CD14-positive monocyte (primary cell): ENCODE measurements at regions not wholly inside any gene's neighbourhood (a gene's known extent, or its start where the extent isn't known, plus 50 kb on each side); places are given as distances from the start of the nearest gene placed in this dataset.

Experiments used
- DNase-seq, 3 donors: peaks; one replicate each; pipeline ENCODE4 v3.0.0-alpha.2; 2011 to 2022
- H2AFZ ChIP-seq: 2 replicates; pipeline ENCODE4 v1.6.0; 2012; ENCODE audit warnings: mild to moderate bottlenecking, low read depth, low read length, inconsistent platforms; ENCODE audit not compliant: insufficient read depth, poor library complexity, severe bottlenecking
- H3K27ac ChIP-seq, 2 donors: 1 replicate in 1 of 2; 2 replicates in 1 of 2; pipeline ENCODE4 v1.5.1; 2012 to 2013; ENCODE audit warnings: low read length in 2 of 2, control low read depth in 1 of 2, inconsistent platforms in 1 of 2, low read depth in 1 of 2, mild to moderate bottlenecking in 1 of 2
- H3K27me3 ChIP-seq, 2 donors: one replicate each; pipeline versions ENCODE4 v1.6.0 to v1.6.1; 2011 to 2013; ENCODE audit warnings: low read length in 2 of 2; ENCODE audit not compliant: control insufficient read depth in 2 of 2, insufficient read depth in 2 of 2
- H3K36me3 ChIP-seq, 2 donors: replicated peaks in 1 of 2; 1 replicate in 1 of 2; 2 replicates in 1 of 2; pipeline versions ENCODE4 v1.5.1 to v1.6.1; 2012 to 2013; ENCODE audit warnings: low read length in 2 of 2, control low read depth in 1 of 2, inconsistent platforms in 1 of 2, mild to moderate bottlenecking in 1 of 2; ENCODE audit not compliant: insufficient read depth in 2 of 2, control insufficient read depth in 1 of 2
- H3K4me1 ChIP-seq, 2 donors: 1 replicate in 1 of 2; 2 replicates in 1 of 2; pipeline versions ENCODE4 v1.5.1 to v1.6.1; 2012 to 2013; ENCODE audit warnings: low read length in 2 of 2, control low read depth in 1 of 2, inconsistent platforms in 1 of 2, mild to moderate bottlenecking in 1 of 2, moderate library complexity in 1 of 2; ENCODE audit not compliant: insufficient read depth in 2 of 2, control insufficient read depth in 1 of 2
- H3K4me2 ChIP-seq: replicated peaks from 2 replicates; pipeline ENCODE3; 2012; ENCODE audit warnings: low read length, moderate library complexity, mild to moderate bottlenecking; ENCODE audit not compliant: poor library complexity, severe bottlenecking; ENCODE audit errors: extremely low read depth
- H3K4me3 ChIP-seq, 3 experiments: fragments of 200-600 bp in 1 of 3; sonication (generic) in 1 of 3; replicated peaks in 1 of 3; 1 replicate in 2 of 3; 2 replicates in 1 of 3; pipeline ENCODE4 v1.5.1; 2011 to 2013; ENCODE audit warnings: low read length in 3 of 3, mild to moderate bottlenecking in 3 of 3, control low read depth in 2 of 3, low read depth in 2 of 3, inconsistent platforms in 1 of 3, moderate library complexity in 1 of 3
- H3K79me2 ChIP-seq: 2 replicates; pipeline ENCODE4 v1.6.0; 2012; ENCODE audit warnings: mild to moderate bottlenecking, control low read depth, inconsistent platforms, low read length, moderate library complexity; ENCODE audit not compliant: insufficient read depth
- H3K9ac ChIP-seq: 2 replicates; pipeline ENCODE4 v1.6.0; 2017; ENCODE audit warnings: low read length, mild to moderate bottlenecking; ENCODE audit not compliant: insufficient read depth, poor library complexity, severe bottlenecking
- H3K9me3 ChIP-seq, 2 donors: replicated peaks in 1 of 2; 1 replicate in 1 of 2; 2 replicates in 1 of 2; pipeline versions ENCODE4 v1.5.1 to v1.6.1; 2012 to 2013; ENCODE audit warnings: low read length in 2 of 2, control low read depth in 1 of 2; ENCODE audit not compliant: control insufficient read depth in 1 of 2, insufficient read depth in 1 of 2
- H4K20me1 ChIP-seq: 2 replicates; pipeline ENCODE4 v1.6.0; 2012; ENCODE audit warnings: mild to moderate bottlenecking, low read length, control low read depth, moderate library complexity; ENCODE audit not compliant: insufficient read depth
- H3K27ac Mint-ChIP-seq, 7 donors: one replicate each; pipeline ENCODE4 v1.8.0; 2020; ENCODE audit warnings: mild to moderate bottlenecking in 7 of 7, mixed read lengths in 7 of 7, moderate library complexity in 6 of 7, inconsistent platforms in 2 of 7
- H3K27me3 Mint-ChIP-seq, 3 donors: one replicate each; pipeline ENCODE4 v1.8.0; 2021 to 2022; ENCODE audit warnings: low read depth in 3 of 3, mild to moderate bottlenecking in 3 of 3, mixed read lengths in 3 of 3, moderate library complexity in 3 of 3, inconsistent platforms in 1 of 3
- H3K36me3 Mint-ChIP-seq, 2 donors: one replicate each; pipeline ENCODE4 v1.8.0; 2020; ENCODE audit warnings: mixed read lengths in 2 of 2, inconsistent platforms in 1 of 2, mild to moderate bottlenecking in 1 of 2
- H3K4me1 Mint-ChIP-seq: one replicate; pipeline ENCODE4 v1.8.0; 2020; ENCODE audit warnings: mild to moderate bottlenecking, mixed read lengths
- H3K4me3 Mint-ChIP-seq, 2 donors: one replicate each; pipeline ENCODE4 v1.8.0; 2020; ENCODE audit warnings: mild to moderate bottlenecking in 2 of 2, mixed read lengths in 2 of 2, moderate library complexity in 1 of 2
- H3K9me3 Mint-ChIP-seq, 7 donors: one replicate each; pipeline ENCODE4 v1.8.0; 2020 to 2022; ENCODE audit warnings: mixed read lengths in 7 of 7, mild to moderate bottlenecking in 6 of 7, moderate library complexity in 6 of 7, inconsistent platforms in 2 of 7
- CTCF ChIP-seq: fragments of 200-600 bp; IDR thresholded peaks from one replicate; pipeline ENCODE4 v1.8.0; 2022; ENCODE audit warnings: antibody characterized with exemption, mild to moderate bottlenecking
- WGBS: methylation state at CpG from one replicate; pipeline ENCODE4 v1.1.5; 2013; ENCODE audit warnings: missing lambda C conversion rate; ENCODE audit not compliant: insufficient coverage; 5-methylcytosine and 5-hydroxymethylcytosine counted together
- intact Hi-C, 2 donors: fragments of 100-400 bp; cut with micrococcal nuclease; formaldehyde crosslinking; loops; one replicate each; pipeline versions ENCODE4 v1.15.0 to v1.15.1; 2023

GRCh38 chr15:96182736-96183513, 147.6 kb upstream of the NR2F2 start:
- no peak for DNase-seq
- Histone ChIP-seq H3K9me3 (no peaks in the 10 kb centered on the region), H3K27me3 (no peaks in the 10 kb centered on the region), H3K4me3 (no peak overlapping the region), H3K27ac (no peak overlapping the region), H4K20me1 (no peaks in the 10 kb centered on the region), H3K36me3 (no peaks in the 10 kb centered on the region), H3K9ac (no peak overlapping the region), H3K4me1 (no peaks in the 10 kb centered on the region), H2AFZ (no peak overlapping the region), H3K4me2 (no peak overlapping the region), H3K79me2 (no peaks in the 10 kb centered on the region)
- Mint-ChIP-seq H3K36me3 (no peaks in the 10 kb centered on the region), H3K27ac (no peak overlapping the region), H3K4me1 (no peaks in the 10 kb centered on the region), H3K9me3 (peaks cover 0 to 5% (median 0%) of the 10 kb centered on the region in 7 donors), H3K4me3 (no peak overlapping the region), H3K27me3 (no peaks in the 10 kb centered on the region)
- intact Hi-C loops = no loop called here
- TF ChIP-seq CTCF = no peak
- 96% methylated on average over 4 of the region's 12 CpGs for WGBS

GRCh38 chr15:96183514-96183850, 147.0 kb upstream of the NR2F2 start:
- no peaks in the 10 kb centered on the region for H3K4me1 ChIP-seq
- H3K27me3 ChIP-seq = no peaks in the 10 kb centered on the region
- Mint-ChIP-seq H3K27me3 (no peaks in the 10 kb centered on the region), H3K4me3 (no peak overlapping the region), H3K36me3 (no peaks in the 10 kb centered on the region), H3K4me1 (no peaks in the 10 kb centered on the region), H3K9me3 (peaks cover 0 to 5% (median 0%) of the 10 kb centered on the region in 7 donors), H3K27ac (no peak overlapping the region)
- H3K4me3 ChIP-seq = no peak overlapping the region
- no peaks in the 10 kb centered on the region for H4K20me1 ChIP-seq
- TF ChIP-seq CTCF = no peak
- no peak overlapping the region for H3K9ac ChIP-seq
- H3K79me2 ChIP-seq = no peaks in the 10 kb centered on the region
- 53% methylated on average over 3 of the region's 4 CpGs for WGBS
- no peak for DNase-seq
- H3K4me2 ChIP-seq = no peak overlapping the region
- no peaks in the 10 kb centered on the region for H3K9me3 ChIP-seq
- no peak overlapping the region for H2AFZ ChIP-seq
- intact Hi-C loops = no loop called here
- H3K36me3 ChIP-seq = no peaks in the 10 kb centered on the region
- no peak overlapping the region for H3K27ac ChIP-seq
